ENCODE measurements at regions not wholly inside any gene's neighbourhood (a gene's known extent, or its start where the extent isn't known, plus 50 kb on each side); places are given as distances from the start of the nearest gene placed in this dataset.

- DNase-seq: no peak
- peaks cover 0 to 20% of the 10 kb centered on the region in 2 experiments; a peak in 1 of 4 replicates for H3K4me1 ChIP-seq (ENCODE audit: control insufficient read depth in 1 of 2, insufficient read depth in 2 of 2, low read depth in 1 of 2, low read length in 1 of 2)
- no peaks in the 10 kb centered on the region for H4K20me1 ChIP-seq (ENCODE audit: insufficient read depth)
- no peaks in the 10 kb centered on the region for H3K9me2 ChIP-seq
- no peaks in the 10 kb centered on the region for H3K79me2 ChIP-seq (ENCODE audit: insufficient read depth)
- H3K4me3 ChIP-seq (ENCODE audit: low read depth in 2 of 2, low read length in 1 of 2): no peak overlapping the region
- H2AFZ ChIP-seq (ENCODE audit: low read depth): no peak overlapping the region
- whole genome bisulfite sequencing (ENCODE audit: low lambda C conversion rate): 58% methylated on average over 5 of the region's 6 CpGs
- TF ChIP-seq CTCF (IDR thresholded peaks at IDR 0.05): no peak
- no peak overlapping the region; a peak in 1 of 4 replicates for H3K27ac ChIP-seq (ENCODE audit: low read depth in 2 of 2, low read length in 1 of 2)
- ChIA-PET CTCF (interaction anchor here (0.6 to 2.1 kb wide), 6 partner anchors 34 to 296 kb away, joined by 3 to 12 read pairs (median 4); no protein-coding TSS in a partner anchor), POLR2A (interaction anchor here (1.4 to 2.6 kb wide), 4 partner anchors 30 to 173 kb away, joined by 4 to 24 read pairs (median 10); partner anchors contain the start of gene GADD45G)
- H3K4me2 ChIP-seq: no peak overlapping the region
- no peaks in the 10 kb centered on the region for H3K36me3 ChIP-seq (replicated peaks in 1 of 2; ENCODE audit: control insufficient read depth in 1 of 2, insufficient read depth in 2 of 2, low read length in 1 of 2)
- H3K27me3 ChIP-seq (ENCODE audit: insufficient read depth): no peaks in the 10 kb centered on the region
- no peaks in the 10 kb centered on the region for H3K9me3 ChIP-seq
- H3F3A ChIP-seq (replicated peaks; ENCODE audit: insufficient read depth): no peaks in the 10 kb centered on the region
- H3K9ac ChIP-seq: no peak overlapping the region
Measured at GRCh38 chr9:89777544-89777943, 172.7 kb downstream of the GADD45G start.

GRCh38 chr9:89778100-89779090 lies 173.6 kb downstream of the GADD45G start:
- H3K9me2 ChIP-seq: no peaks in the 10 kb centered on the region
- H3K4me3 ChIP-seq (ENCODE audit: low read depth in 2 of 2, low read length in 1 of 2): no peak overlapping the region; a peak in 1 of 4 replicates
- H3F3A ChIP-seq (replicated peaks; ENCODE audit: insufficient read depth): no peaks in the 10 kb centered on the region
- H3K27me3 ChIP-seq (ENCODE audit: insufficient read depth): no peaks in the 10 kb centered on the region
- no peak overlapping the region for H3K9ac ChIP-seq
- peak overlapping the region in 1 of 2 experiments; percentile 71; a peak in 2 of 4 replicates for H3K27ac ChIP-seq (ENCODE audit: low read depth in 2 of 2, low read length in 1 of 2)
- peak; percentile 82 for DNase-seq
- H3K4me1 ChIP-seq (ENCODE audit: control insufficient read depth in 1 of 2, insufficient read depth in 2 of 2, low read depth in 1 of 2, low read length in 1 of 2): peaks cover 0 to 20% of the 10 kb centered on the region in 2 experiments; a peak in 1 of 4 replicates
- H4K20me1 ChIP-seq (ENCODE audit: insufficient read depth): no peaks in the 10 kb centered on the region
- POLR2A ChIA-PET: interaction anchor here (1.4 to 2.6 kb wide), 4 partner anchors 31 to 174 kb away, joined by 4 to 24 read pairs (median 10); partner anchors contain the start of gene GADD45G
- no peak overlapping the region for H2AFZ ChIP-seq (ENCODE audit: low read depth)
- WGBS (ENCODE audit: low lambda C conversion rate): 23% methylated on average over 22 of the region's 22 CpGs
- CTCF ChIA-PET: interaction anchor here (0.6 to 2.1 kb wide), 9 partner anchors 22 to 298 kb away, joined by 3 to 12 read pairs (median 5); no protein-coding TSS in a partner anchor
- H3K36me3 ChIP-seq (replicated peaks in 1 of 2; ENCODE audit: control insufficient read depth in 1 of 2, insufficient read depth in 2 of 2, low read length in 1 of 2): no peaks in the 10 kb centered on the region
- H3K9me3 ChIP-seq: no peaks in the 10 kb centered on the region
- peak overlapping the region; percentile 41 for H3K4me2 ChIP-seq
- no peaks in the 10 kb centered on the region for H3K79me2 ChIP-seq (ENCODE audit: insufficient read depth)
- peak; percentile 90 for TF ChIP-seq RCOR1 (IDR thresholded peaks at IDR 0.05; ENCODE audit: low read length)
- peak; percentile 22; the same call in 1 of the 2 replicates for TF ChIP-seq RAD21 (IDR thresholded peaks at IDR 0.05; ENCODE audit: low read length)
- peak; percentile 34; the same call in 1 of the 2 replicates for TF ChIP-seq TCF12 (IDR thresholded peaks at IDR 0.05)
- peak; percentile 74 for TF ChIP-seq FOXJ3 (CRISPR knock-in tag; IDR thresholded peaks at IDR 0.05)
- peak; percentile 90 for TF ChIP-seq CHD2 (IDR thresholded peaks at IDR 0.05; ENCODE audit: low read length, partially characterized antibody)
- no peak for TF ChIP-seq USF2 (IDR thresholded peaks at IDR 0.05; ENCODE audit: borderline replicate concordance, low read depth, low read length)
- TF ChIP-seq TAF1 (IDR thresholded peaks at IDR 0.05; ENCODE audit: borderline replicate concordance, low read depth, low read length): no peak
- no peak for TF ChIP-seq SIN3A (IDR thresholded peaks at IDR 0.05; ENCODE audit: borderline replicate concordance, low read depth, low read length)
- TF ChIP-seq CTCF (IDR thresholded peaks at IDR 0.05): no peak
- peak; percentile 99 for TF ChIP-seq GATA2 (CRISPR knock-in tag; IDR thresholded peaks at IDR 0.05)
- peak; percentile 72; the same call in 1 of the 2 replicates for TF ChIP-seq MXI1 (IDR thresholded peaks at IDR 0.05; ENCODE audit: low read depth, low read length)
- TF ChIP-seq EP300 (IDR thresholded peaks at IDR 0.05; ENCODE audit: borderline replicate concordance in 1 of 2, low read depth in 1 of 2, low read length in 1 of 2): peak in 1 of 2 experiments; percentile 87; a peak in 2 of 4 replicates

Data from SK-N-SH (cell line).